Skin epidermis (tissue), 12 donors: ENCODE measurements at regions not wholly inside any gene's neighbourhood (a gene's known extent, or its start where the extent isn't known, plus 50 kb on each side); places are given as distances from the start of the nearest gene placed in this dataset.

Experiments used
- H3K27ac ChIP-seq, 21 experiments: fragments of 200-600 bp; sonication (generic) in 11 of 21; one replicate each; pipeline ENCODE4 v1.5.0; 2020; ENCODE audit warnings: mild to moderate bottlenecking in 3 of 21, inconsistent platforms in 2 of 21, moderate library complexity in 2 of 21
- H3K4me3 ChIP-seq, 7 experiments: fragments of 200-600 bp; sonication (generic) in 2 of 7; one replicate each; pipeline ENCODE4 v1.5.0; 2020; ENCODE audit warnings: inconsistent platforms in 2 of 7, mild to moderate bottlenecking in 2 of 7, moderate library complexity in 1 of 7

DNA sequence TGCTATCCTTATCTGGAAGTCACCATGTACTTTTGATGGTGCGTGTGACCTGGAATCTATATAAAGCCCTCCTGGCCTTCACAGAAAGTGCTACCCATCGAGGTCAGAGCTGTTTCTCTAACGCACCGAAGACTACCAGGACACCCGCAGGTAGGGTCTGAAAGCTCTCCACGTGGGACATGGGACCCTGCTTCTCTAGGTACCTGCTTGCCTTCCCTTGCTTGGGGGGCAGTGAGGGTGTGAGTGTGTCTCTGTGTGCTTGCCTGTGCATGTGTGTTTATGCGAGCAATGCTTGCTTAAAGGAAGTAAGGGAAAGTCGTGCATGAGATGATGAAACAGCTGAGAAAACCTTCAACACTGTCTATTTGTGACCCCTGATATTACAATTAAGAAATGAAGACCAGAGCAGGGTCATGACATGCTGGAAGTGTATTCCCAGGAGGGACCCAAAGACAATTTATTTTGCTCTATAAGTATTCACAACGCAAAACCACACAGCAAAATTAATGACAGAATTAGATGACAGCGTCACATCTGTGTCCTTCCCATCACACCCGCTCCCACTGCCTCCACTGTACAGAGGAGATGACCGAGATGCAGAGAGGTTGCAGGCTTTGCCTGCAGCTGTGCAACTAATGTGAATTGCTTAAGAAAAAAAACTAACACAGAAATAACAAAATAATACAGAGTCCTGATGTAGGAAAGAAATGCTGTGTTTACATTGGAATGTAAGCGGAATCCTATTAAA is 76.4 kb upstream of the HELT start:
- no peak overlapping the region for H3K27ac ChIP-seq

DNA sequence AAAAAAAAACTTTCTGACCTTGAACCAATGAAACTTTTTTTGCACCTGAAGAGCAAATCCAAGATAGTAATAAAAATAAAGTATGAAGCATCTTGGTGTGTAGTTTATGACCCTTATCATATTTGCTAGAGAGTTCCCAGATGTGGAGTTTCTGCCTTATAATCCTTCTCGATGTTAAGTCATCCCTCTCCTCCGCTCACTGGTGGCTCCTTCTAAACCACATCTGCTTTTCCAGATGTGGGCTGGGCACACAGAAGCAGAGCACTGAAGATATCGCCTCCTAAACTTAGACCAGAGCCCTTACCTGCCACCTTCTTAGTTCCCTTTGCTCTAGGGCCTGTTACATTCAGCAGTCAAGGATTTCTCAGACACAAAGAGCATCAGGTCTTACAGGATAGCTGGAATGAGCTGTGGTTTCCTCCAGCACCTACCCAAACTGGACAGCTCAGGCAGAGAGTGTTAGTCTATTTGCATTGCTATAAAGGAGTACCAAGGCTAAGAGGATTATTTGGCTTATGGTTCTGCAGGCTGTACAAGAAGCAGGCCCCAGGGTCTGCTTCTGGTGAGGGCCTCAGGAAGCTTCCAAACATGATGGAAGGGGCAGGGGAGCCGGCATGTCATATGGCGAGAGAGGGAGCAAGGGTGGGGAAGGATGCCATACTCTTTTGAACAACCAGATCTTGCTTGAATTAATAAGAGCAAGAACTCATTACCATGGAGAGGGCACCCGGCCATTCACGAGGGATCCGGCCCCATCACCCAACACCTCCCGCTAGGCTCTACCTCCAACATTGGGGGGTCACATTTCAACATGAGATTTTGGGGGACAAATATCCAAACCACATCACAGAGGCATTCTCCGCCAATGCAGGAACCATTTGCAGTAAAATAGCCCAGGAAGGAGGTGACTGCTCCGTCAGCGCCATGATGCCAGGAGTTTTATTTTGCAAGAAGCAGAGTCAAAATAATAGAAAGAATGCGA is 75.6 kb upstream of the HELT start:
- Histone ChIP-seq H3K4me3 (no peak overlapping the region), H3K27ac (no peak overlapping the region)

More for the DNA sequence above, 76.4 kb upstream of the HELT start:
- no peak overlapping the region for H3K4me3 ChIP-seq

DNA sequence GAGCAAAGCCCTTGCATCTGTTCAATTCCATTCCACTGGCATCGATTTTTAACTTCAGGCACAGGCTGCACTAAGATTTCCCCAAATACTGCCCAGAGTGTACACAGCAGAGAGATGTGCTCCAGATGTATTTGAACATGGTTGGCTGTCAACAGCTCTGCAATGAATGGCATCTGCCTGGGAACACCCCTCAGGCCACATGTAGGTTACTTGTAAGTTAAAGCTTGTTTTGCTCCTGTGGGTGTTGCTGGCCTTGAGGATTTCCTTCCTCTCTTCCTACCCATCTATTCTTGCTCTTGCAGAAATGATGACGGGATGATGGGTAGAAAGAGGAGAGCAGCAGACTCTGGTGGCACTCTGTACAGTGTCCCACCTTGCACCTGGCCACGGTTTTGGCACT is 69.3 kb upstream of the HELT start:
- Histone ChIP-seq H3K4me3 (no peak overlapping the region), H3K27ac (no peak overlapping the region)

DNA sequence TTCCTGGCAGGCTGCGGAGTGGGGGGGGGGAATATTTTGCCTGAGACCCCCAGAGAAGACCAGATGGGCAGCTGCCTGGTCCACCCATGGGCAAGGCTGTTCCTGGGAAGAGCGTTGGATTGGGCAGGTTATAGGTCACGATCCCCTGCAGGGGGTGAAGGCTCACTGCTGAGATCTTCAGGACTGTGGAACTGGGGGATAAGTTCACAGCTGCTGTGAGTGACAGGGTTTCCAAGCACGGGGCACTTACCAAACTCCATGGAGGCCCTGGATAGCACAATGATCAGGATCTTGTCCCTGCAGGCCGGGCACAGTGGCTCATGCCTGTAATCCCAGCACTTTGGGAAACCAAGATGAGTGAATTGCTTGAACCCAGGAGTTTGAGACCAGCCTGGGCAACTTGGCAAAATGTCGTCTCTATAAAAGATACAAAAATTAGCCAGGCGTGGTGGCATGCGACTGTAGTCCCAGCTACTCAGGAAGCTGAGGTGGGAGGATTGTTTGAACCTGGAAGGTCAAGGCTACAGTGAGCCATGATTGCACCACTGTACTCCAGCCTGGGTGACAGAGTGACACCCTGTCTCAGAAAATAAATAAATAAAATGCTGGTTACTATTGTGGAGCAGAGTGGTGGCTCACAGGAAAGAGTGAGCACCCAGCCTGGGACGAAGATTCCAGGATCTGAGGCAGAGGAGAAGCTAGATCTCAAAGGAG is 68.0 kb upstream of the HELT start:
- Histone ChIP-seq H3K27ac (no peak overlapping the region), H3K4me3 (no peak overlapping the region)

DNA sequence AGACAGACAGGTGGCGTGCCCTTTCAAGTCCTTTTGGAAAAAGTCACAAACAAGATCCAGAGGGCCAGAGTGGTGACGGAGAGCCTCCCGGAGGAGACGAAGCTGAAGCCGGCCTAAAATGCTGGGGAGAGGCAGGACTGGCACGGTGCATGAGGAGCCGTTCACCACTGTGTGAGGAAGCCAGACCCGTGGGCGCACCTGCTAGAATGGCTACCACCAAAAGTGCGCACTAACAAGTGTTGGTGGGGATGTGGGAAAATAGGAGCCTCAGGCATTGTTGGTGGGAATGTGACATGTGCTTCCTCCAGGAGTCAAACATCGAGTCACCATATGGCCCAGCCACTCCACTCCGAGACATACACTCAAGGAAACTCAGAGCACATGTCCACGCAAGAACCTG is 67.4 kb upstream of the HELT start:
- H3K27ac ChIP-seq: no peak overlapping the region
- H3K4me3 ChIP-seq: no peak overlapping the region

- Histone ChIP-seq H3K4me3 (no peak overlapping the region), H3K27ac (no peak overlapping the region)
These were observed 66.6 kb upstream of the HELT start for GRCh38 chr4:184951668-184952160.

DNA sequence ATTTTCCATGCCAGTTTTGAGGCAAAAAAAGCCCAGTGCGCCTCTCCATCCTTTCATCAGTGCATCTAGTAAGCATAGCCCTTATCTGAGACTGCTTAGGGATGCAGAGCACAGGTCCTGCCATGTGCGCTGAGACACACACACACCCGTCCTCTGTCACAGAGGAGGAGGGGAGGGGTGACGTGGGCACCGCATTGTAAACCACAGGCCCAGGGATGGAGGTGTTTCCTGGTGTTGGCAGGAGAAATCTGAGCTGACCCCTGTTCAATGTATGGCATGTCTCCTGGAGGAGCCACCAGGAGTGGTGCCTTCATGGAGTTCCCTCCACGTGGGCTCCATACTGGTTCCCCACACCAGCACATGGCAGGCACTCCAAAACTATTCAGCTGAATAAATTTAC is 65.8 kb upstream of the HELT start:
- no peak overlapping the region for H3K27ac ChIP-seq
- no peak overlapping the region for H3K4me3 ChIP-seq

DNA sequence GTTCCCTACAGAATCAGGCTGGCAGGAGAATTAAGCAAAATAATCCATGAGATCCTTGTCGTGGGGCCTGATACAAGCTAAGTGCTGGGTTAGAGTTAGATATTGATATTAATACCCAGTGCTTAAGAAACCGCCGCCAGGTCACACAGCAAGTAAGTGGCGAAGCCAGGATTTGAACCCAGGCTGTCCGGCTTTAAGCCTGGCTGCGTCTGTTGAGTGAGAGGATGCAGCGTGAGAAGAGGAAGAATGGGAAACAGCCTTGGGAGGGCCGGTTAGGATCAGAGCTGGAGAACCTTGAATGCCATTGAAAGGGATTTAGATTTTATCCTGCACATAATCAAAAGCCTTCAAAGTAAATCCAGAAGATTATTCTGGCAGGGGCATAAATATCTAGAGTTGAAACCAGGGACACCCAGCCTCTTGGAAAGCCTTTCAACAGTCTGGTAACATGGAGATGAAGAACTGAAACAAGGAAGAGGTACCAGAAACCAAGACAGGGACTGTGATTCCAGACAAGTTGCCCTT is 64.8 kb upstream of the HELT start:
- Histone ChIP-seq H3K27ac (no peak overlapping the region), H3K4me3 (no peak overlapping the region)

GRCh38 chr4:184953971-184954370 is 64.3 kb upstream of the HELT start:
- no peak overlapping the region for H3K4me3 ChIP-seq
- H3K27ac ChIP-seq: no peak overlapping the region

- Histone ChIP-seq H3K4me3 (no peak overlapping the region), H3K27ac (no peak overlapping the region)
These were observed 63.8 kb upstream of the HELT start for GRCh38 chr4:184954482-184954881.

GRCh38 chr4:184955116-184955515 is 63.2 kb upstream of the HELT start:
- Histone ChIP-seq H3K27ac (no peak overlapping the region), H3K4me3 (no peak overlapping the region)

- Histone ChIP-seq H3K27ac (no peak overlapping the region), H3K4me3 (no peak overlapping the region)
These were observed 62.7 kb upstream of the HELT start for GRCh38 chr4:184955636-184956035.

DNA sequence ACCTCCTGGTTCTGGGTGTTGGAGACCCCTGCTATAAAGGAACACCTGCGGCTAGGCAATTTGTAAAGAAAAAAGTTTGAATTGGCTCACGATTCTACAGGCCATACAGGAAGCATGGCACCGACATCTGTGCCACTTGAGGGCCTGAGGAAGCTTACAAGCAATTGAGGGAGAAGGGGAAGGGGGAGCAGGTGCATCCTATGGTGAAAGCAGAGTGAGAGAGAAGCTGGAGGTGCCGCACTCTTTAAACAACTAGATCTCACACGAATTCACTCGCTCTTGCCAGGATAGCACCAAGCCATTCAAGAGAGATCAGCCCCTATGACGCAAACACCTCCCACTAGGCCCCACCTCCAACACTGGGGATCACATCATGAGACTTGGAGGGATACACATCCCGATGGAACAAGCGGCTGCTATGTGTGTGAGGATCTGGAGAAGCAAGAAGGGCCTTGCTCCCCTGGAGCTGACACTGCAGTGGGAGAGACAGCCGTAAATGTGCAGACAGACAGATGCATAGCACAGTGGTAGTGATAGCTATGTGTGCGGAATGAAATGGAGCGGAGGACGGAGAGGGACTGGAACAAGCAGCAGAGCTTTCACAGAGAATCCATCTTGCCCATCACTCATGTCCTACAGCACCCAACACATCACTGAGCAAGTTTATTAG is 60.7 kb upstream of the HELT start:
- no peak overlapping the region for H3K27ac ChIP-seq
- H3K4me3 ChIP-seq: no peak overlapping the region

GRCh38 chr4:184958127-184958922 is 60.0 kb upstream of the HELT start:
- Histone ChIP-seq H3K4me3 (no peak overlapping the region), H3K27ac (no peak overlapping the region)

DNA sequence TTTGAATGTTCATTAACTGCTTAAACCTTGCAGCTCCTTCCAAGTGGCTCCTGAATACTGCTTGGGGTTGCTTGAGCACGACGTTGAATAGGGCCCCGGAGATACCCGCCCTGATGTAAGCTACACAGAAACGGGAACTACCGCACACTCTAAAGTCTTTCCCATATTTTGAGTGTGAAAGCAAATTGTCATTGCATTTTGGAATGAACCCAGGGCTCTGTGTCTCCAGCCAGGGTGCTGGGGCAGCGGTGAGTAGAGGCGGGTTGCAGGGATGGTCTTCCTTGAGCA is 59.4 kb upstream of the HELT start:
- no peak overlapping the region for H3K4me3 ChIP-seq
- no peak overlapping the region for H3K27ac ChIP-seq

- Histone ChIP-seq H3K27ac (no peak overlapping the region), H3K4me3 (no peak overlapping the region)
These were observed 59.0 kb upstream of the HELT start for GRCh38 chr4:184959309-184959708.

DNA sequence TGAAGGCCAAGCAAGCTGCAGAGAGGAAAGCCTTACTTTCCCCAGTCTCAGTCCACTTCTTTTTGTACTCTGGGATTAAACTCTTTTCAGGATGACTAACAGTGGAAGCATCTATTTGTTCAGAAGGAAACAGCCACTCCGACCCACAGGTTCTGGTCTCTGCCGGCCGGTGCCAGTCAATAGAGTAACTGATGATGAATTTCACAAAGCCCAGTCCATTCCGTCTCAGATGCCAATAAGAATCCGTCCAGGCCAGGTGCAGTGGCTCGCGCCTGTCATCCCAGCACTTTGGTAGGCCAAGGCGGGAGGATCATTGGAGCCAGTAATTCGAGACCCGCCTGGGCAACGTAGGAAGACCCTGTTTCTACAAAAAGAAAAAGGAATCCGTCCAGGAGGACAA is 58.5 kb upstream of the HELT start:
- Histone ChIP-seq H3K27ac (no peak overlapping the region), H3K4me3 (no peak overlapping the region)

GRCh38 chr4:184960505-184960971 is 57.8 kb upstream of the HELT start:
- Histone ChIP-seq H3K27ac (no peak overlapping the region), H3K4me3 (no peak overlapping the region)

GRCh38 chr4:184961660-184962059 is 56.6 kb upstream of the HELT start:
- H3K4me3 ChIP-seq: no peak overlapping the region
- H3K27ac ChIP-seq: no peak overlapping the region
